ENCODE measurements at regions not wholly inside any gene's neighbourhood (a gene's known extent, or its start where the extent isn't known, plus 50 kb on each side); places are given as distances from the start of the nearest gene placed in this dataset.
"Not testable (repeated sequence)": the region's sequence is repeated elsewhere in the genome, so short reads cannot be mapped to it uniquely, and the experiment has no call there.

GRCh38 chr1:14413819-14414490 lies 184.5 kb upstream of the KAZN start:
- Histone ChIP-seq H3K4me3 (no peak overlapping the region), H3K4me1 (no peaks in the 10 kb centered on the region), H3K9me3 (no peaks in the 10 kb centered on the region), H3K27me3 (no peaks in the 10 kb centered on the region), H3K36me3 (no peaks in the 10 kb centered on the region), H3K27ac (no peak overlapping the region)
- DNase-seq: no peak
- 59 to 67% methylated on average over 5 of the region's 5 CpGs for WGBS, 2 donors (ENCODE audit: low coverage in 1 of 2)
- intact Hi-C loops (cut with DNase I; ENCODE audit: low total_unique reads) (no loop called here), in situ Hi-C loops (cut with MboI; ENCODE audit: low pct_ligation_motif_present in 1 of 4, low pct_unique_long_range_greater_than_20kb in 1 of 4, low sequenced_read_pairs in 3 of 4) (no loop called here)
- TF ChIP-seq CTCF (IDR thresholded peaks at IDR 0.05) (no peak), POLR2AphosphoS5 (IDR thresholded peaks at IDR 0.05) (no peak), POLR2A (IDR thresholded peaks at IDR 0.05) (no peak), EP300 (IDR thresholded peaks at IDR 0.05; ENCODE audit: low read depth) (no peak)

GRCh38 chr1:14415396-14415795 lies 183.1 kb upstream of the KAZN start:
- H3K9me3 ChIP-seq: no peaks in the 10 kb centered on the region
- H3K27ac ChIP-seq: no peak overlapping the region
- no peaks in the 10 kb centered on the region for H3K27me3 ChIP-seq
- intact Hi-C loops (cut with DNase I; ENCODE audit: low total_unique reads): no loop called here
- TF ChIP-seq EP300 (IDR thresholded peaks at IDR 0.05; ENCODE audit: low read depth) (no peak), POLR2AphosphoS5 (IDR thresholded peaks at IDR 0.05) (no peak), POLR2A (IDR thresholded peaks at IDR 0.05) (no peak), CTCF (IDR thresholded peaks at IDR 0.05) (no peak)
- WGBS, 2 donors (ENCODE audit: low coverage in 1 of 2): 70% methylated on average over 3 of the region's 3 CpGs; no CpG with 5 or more reads in 1 of the 2 donors
- H3K4me3 ChIP-seq: no peak overlapping the region
- in situ Hi-C loops (cut with MboI; ENCODE audit: low pct_ligation_motif_present in 1 of 4, low pct_unique_long_range_greater_than_20kb in 1 of 4, low sequenced_read_pairs in 3 of 4): no loop called here
- DNase-seq: no peak
- no peaks in the 10 kb centered on the region for H3K36me3 ChIP-seq
- H3K4me1 ChIP-seq: no peaks in the 10 kb centered on the region

- H3K4me1 ChIP-seq; H3K27me3 ChIP-seq; H3K36me3 ChIP-seq; H3K4me3 ChIP-seq; in situ Hi-C loops (cut with MboI; ENCODE audit: low pct_ligation_motif_present in 1 of 4, low pct_unique_long_range_greater_than_20kb in 1 of 4, low sequenced_read_pairs in 3 of 4); intact Hi-C loops (cut with DNase I; ENCODE audit: low total_unique reads); DNase-seq; H3K27ac ChIP-seq; H3K9me3 ChIP-seq: not testable (repeated sequence)
- WGBS, 2 donors (ENCODE audit: low coverage in 1 of 2): 87 to 95% methylated on average over 9 to 15 of the region's 15 CpGs
These were observed 178.7 kb upstream of the KAZN start for GRCh38 chr1:14419778-14420218.

GRCh38 chr1:14420686-14421085 lies 177.8 kb upstream of the KAZN start:
- Histone ChIP-seq H3K36me3 (no peaks in the 10 kb centered on the region), H3K4me1 (no peaks in the 10 kb centered on the region), H3K27ac (no peak overlapping the region), H3K27me3 (no peaks in the 10 kb centered on the region), H3K9me3 (no peaks in the 10 kb centered on the region), H3K4me3 (no peak overlapping the region)
- no peak for DNase-seq
- in situ Hi-C loops (cut with MboI; ENCODE audit: low pct_ligation_motif_present in 1 of 4, low pct_unique_long_range_greater_than_20kb in 1 of 4, low sequenced_read_pairs in 3 of 4): no loop called here
- intact Hi-C loops (cut with DNase I; ENCODE audit: low total_unique reads): no loop called here
- 96% methylated on average over 25 of the region's 26 CpGs; no CpG with 5 or more reads in 1 of the 2 donors for WGBS, 2 donors (ENCODE audit: low coverage in 1 of 2)
- no peak for TF ChIP-seq POLR2AphosphoS5 (IDR thresholded peaks at IDR 0.05)
- TF ChIP-seq EP300 (IDR thresholded peaks at IDR 0.05; ENCODE audit: low read depth): no peak
- no peak for TF ChIP-seq CTCF (IDR thresholded peaks at IDR 0.05)
- no peak for TF ChIP-seq POLR2A (IDR thresholded peaks at IDR 0.05)
